HG03439 (cell line): ENCODE measurements at regions not wholly inside any gene's neighbourhood (a gene's known extent, or its start where the extent isn't known, plus 50 kb on each side); places are given as distances from the start of the nearest gene placed in this dataset.

Experiments used
- ATAC-seq: cut with Tn5 transposase; IDR thresholded peaks from one replicate; pipeline ENCODE4 v1.9.1; 2021; ENCODE audit warnings: mild to moderate bottlenecking, moderate library complexity; ENCODE audit not compliant: unreplicated experiment

GRCh38 chr7:94261067-94261466 lies 133.6 kb upstream of the COL1A2 start:
- ATAC-seq = no peak

- no peak for ATAC-seq
Observed at GRCh38 chr7:94264756-94265155, 129.9 kb upstream of the COL1A2 start.

- no peak for ATAC-seq
Observed at GRCh38 chr7:94265456-94265855, 129.2 kb upstream of the COL1A2 start.

GRCh38 chr7:94266238-94266644 lies 128.5 kb upstream of the COL1A2 start:
- ATAC-seq = no peak

- no peak for ATAC-seq
Observed at GRCh38 chr7:94270772-94271171, 123.9 kb upstream of the COL1A2 start.

GRCh38 chr7:94272821-94273583 lies 121.7 kb upstream of the COL1A2 start:
- no peak for ATAC-seq

- ATAC-seq = no peak
Observed at GRCh38 chr7:94274828-94275227, 119.9 kb upstream of the COL1A2 start.

GRCh38 chr7:94276027-94276426 lies 118.7 kb upstream of the COL1A2 start:
- no peak for ATAC-seq

- peak; percentile 63 for ATAC-seq
Observed at GRCh38 chr7:94276795-94277194, 117.9 kb upstream of the COL1A2 start.

GRCh38 chr7:94277236-94277635 lies 117.5 kb upstream of the COL1A2 start:
- ATAC-seq = no peak

- no peak for ATAC-seq
Observed at GRCh38 chr7:94280851-94281250, 113.8 kb upstream of the COL1A2 start.

GRCh38 chr7:94284104-94284503 lies 110.6 kb upstream of the COL1A2 start:
- ATAC-seq = no peak

- no peak for ATAC-seq
Observed at GRCh38 chr7:94286111-94286510, 108.6 kb upstream of the COL1A2 start.

- no peak for ATAC-seq
Observed at GRCh38 chr7:94288096-94288495, 106.6 kb upstream of the COL1A2 start.

GRCh38 chr7:94289071-94289470 lies 105.6 kb upstream of the COL1A2 start:
- ATAC-seq = no peak

GRCh38 chr7:94294471-94295131 lies 100.1 kb upstream of the COL1A2 start:
- ATAC-seq = no peak

GRCh38 chr7:94295850-94296249 lies 98.8 kb upstream of the COL1A2 start:
- ATAC-seq = no peak

GRCh38 chr7:94296881-94297280 lies 97.8 kb upstream of the COL1A2 start:
- no peak for ATAC-seq

- no peak for ATAC-seq
Observed at GRCh38 chr7:94297397-94297838, 97.3 kb upstream of the COL1A2 start.

GRCh38 chr7:94298943-94299342 lies 95.8 kb upstream of the COL1A2 start:
- ATAC-seq = no peak

- no peak for ATAC-seq
Observed at GRCh38 chr7:94300176-94300835, 94.4 kb upstream of the COL1A2 start.

GRCh38 chr7:94301024-94301586 lies 93.6 kb upstream of the COL1A2 start:
- ATAC-seq = no peak
